ENCODE measurements at regions not wholly inside any gene's neighbourhood (a gene's known extent, or its start where the extent isn't known, plus 50 kb on each side); places are given as distances from the start of the nearest gene placed in this dataset.

DNA sequence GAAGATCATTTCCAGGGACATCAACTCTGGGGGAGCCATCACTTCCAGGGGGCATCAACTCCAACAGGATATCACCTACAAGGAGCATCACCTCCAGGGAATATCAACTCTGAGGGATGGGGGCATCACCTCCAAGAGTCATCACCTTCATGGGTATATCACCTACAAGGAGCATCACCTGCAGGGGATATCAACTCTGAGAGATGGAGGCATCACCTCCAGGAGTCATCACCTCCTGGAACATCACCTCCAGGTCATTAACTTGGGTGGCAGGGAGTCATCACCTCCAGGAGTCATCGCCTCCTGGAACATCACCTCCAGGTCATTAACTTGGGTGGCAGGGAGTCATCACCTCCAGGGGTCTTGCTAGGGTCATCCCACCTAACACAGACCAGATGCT, 167.6 kb downstream of the NDUFA10 start:
- no peak overlapping the region for H3K4me2 ChIP-seq (replicated peaks; ENCODE audit: extremely low read depth, low read length, poor library complexity, severe bottlenecking)
- no peak overlapping the region for H3K27ac Mint-ChIP-seq
- no peak for DNase-seq
- H3K36me3 Mint-ChIP-seq: no peaks in the 10 kb centered on the region
- no peak overlapping the region for H3K4me3 ChIP-seq (replicated peaks in 1 of 3; ENCODE audit: low read depth in 2 of 3, low read length in 3 of 3)
- no peaks in the 10 kb centered on the region for H3K79me2 ChIP-seq (ENCODE audit: insufficient read depth, low read length)
- peaks cover 11 to 38% (median 29%) of the 10 kb centered on the region in 3 donors for H3K27me3 Mint-ChIP-seq (ENCODE audit: low read depth in 3 of 3)
- H3K27me3 ChIP-seq (ENCODE audit: control insufficient read depth in 2 of 2, insufficient read depth in 2 of 2, low read length in 2 of 2): peaks cover 7% of the 10 kb centered on the region in 2 donors
- no peaks in the 10 kb centered on the region for H3K36me3 ChIP-seq (replicated peaks in 1 of 2; ENCODE audit: control insufficient read depth in 1 of 2, insufficient read depth in 2 of 2, low read length in 2 of 2)
- H3K9me3 Mint-ChIP-seq: peaks cover 0 to 11% (median 4%) of the 10 kb centered on the region in 7 donors
- no peak overlapping the region for H3K4me3 Mint-ChIP-seq
- no peak overlapping the region for H3K27ac ChIP-seq (ENCODE audit: low read depth in 1 of 2, low read length in 2 of 2)
- H3K9ac ChIP-seq (ENCODE audit: insufficient read depth, low read length, poor library complexity, severe bottlenecking): no peak overlapping the region
- no peaks in the 10 kb centered on the region for H4K20me1 ChIP-seq (ENCODE audit: insufficient read depth, low read length)
- TF ChIP-seq, protein P1, sequence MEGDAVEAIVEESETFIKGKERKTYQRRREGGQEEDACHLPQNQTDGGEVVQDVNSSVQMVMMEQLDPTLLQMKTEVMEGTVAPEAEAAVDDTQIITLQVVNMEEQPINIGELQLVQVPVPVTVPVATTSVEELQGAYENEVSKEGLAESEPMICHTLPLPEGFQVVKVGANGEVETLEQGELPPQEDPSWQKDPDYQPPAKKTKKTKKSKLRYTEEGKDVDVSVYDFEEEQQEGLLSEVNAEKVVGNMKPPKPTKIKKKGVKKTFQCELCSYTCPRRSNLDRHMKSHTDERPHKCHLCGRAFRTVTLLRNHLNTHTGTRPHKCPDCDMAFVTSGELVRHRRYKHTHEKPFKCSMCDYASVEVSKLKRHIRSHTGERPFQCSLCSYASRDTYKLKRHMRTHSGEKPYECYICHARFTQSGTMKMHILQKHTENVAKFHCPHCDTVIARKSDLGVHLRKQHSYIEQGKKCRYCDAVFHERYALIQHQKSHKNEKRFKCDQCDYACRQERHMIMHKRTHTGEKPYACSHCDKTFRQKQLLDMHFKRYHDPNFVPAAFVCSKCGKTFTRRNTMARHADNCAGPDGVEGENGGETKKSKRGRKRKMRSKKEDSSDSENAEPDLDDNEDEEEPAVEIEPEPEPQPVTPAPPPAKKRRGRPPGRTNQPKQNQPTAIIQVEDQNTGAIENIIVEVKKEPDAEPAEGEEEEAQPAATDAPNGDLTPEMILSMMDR (IDR thresholded peaks at IDR 0.05): no peak
- H2AFZ ChIP-seq (ENCODE audit: insufficient read depth, low read depth, low read length, poor library complexity, severe bottlenecking): no peak overlapping the region
- H3K4me1 ChIP-seq (ENCODE audit: control insufficient read depth in 1 of 2, insufficient read depth in 2 of 2, low read length in 2 of 2): no peaks in the 10 kb centered on the region
- no CpG with 5 or more reads among the region's 1 CpG for WGBS (ENCODE audit: insufficient coverage)
- H3K9me3 ChIP-seq (replicated peaks in 1 of 2; ENCODE audit: control insufficient read depth in 1 of 2, insufficient read depth in 1 of 2, low read length in 2 of 2): no peaks in the 10 kb centered on the region
- peaks cover 8% of the 10 kb centered on the region for H3K4me1 Mint-ChIP-seq
- intact Hi-C loops (cut with micrococcal nuclease): no loop called here

DNA sequence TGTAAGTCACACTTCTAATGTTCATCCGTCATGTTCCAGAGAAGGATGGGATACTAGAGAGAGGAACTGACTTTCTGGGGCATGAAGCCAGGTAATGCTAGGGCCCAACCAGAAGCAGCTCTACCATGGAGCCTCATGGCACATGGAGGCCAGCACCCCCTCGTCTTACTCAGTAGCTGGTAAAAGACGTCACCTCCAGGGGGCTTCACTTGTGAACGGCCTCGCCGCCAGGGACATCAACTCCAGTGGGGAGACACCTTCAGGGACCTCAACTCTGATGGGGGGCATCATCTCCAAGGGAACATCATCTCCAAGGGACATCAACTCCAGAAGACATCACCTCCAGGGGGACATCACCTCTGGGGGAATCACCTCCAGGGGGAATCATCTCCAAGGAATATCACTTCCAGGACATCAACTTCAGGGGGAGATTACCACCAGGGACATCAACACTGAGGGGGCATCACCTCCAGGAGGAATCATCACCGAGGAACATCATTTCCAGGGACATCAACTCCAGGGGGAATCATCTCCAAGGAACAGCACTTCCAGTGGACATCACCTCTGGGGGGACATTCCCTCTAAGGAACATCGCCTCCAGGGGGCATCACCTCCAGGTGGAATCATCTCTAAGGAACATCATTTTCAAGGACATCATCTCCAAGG, 168.4 kb downstream of the NDUFA10 start:
- no peaks in the 10 kb centered on the region for H3K4me1 ChIP-seq (ENCODE audit: control insufficient read depth in 1 of 2, insufficient read depth in 2 of 2, low read length in 2 of 2)

More for the DNA sequence above, 168.4 kb downstream of the NDUFA10 start:
- Histone ChIP-seq H3K27ac (ENCODE audit: low read depth in 1 of 2, low read length in 2 of 2) (no peak overlapping the region), H3K27me3 (ENCODE audit: control insufficient read depth in 2 of 2, insufficient read depth in 2 of 2, low read length in 2 of 2) (peaks cover 7% of the 10 kb centered on the region in 2 donors), H3K4me3 (replicated peaks in 1 of 3; ENCODE audit: low read depth in 2 of 3, low read length in 3 of 3) (no peak overlapping the region), H3K9me3 (replicated peaks in 1 of 2; ENCODE audit: control insufficient read depth in 1 of 2, insufficient read depth in 1 of 2, low read length in 2 of 2) (peaks cover 0 to 6% of the 10 kb centered on the region in 2 donors), H3K79me2 (ENCODE audit: insufficient read depth, low read length) (no peaks in the 10 kb centered on the region), H2AFZ (ENCODE audit: insufficient read depth, low read depth, low read length, poor library complexity, severe bottlenecking) (no peak overlapping the region), H3K4me2 (replicated peaks; ENCODE audit: extremely low read depth, low read length, poor library complexity, severe bottlenecking) (no peak overlapping the region), H3K9ac (ENCODE audit: insufficient read depth, low read length, poor library complexity, severe bottlenecking) (no peak overlapping the region), H4K20me1 (ENCODE audit: insufficient read depth, low read length) (no peaks in the 10 kb centered on the region), H3K36me3 (replicated peaks in 1 of 2; ENCODE audit: control insufficient read depth in 1 of 2, insufficient read depth in 2 of 2, low read length in 2 of 2) (no peaks in the 10 kb centered on the region)
- TF ChIP-seq, protein P1 (IDR thresholded peaks at IDR 0.05): no peak
- Mint-ChIP-seq H3K36me3 (no peaks in the 10 kb centered on the region), H3K27me3 (ENCODE audit: low read depth in 3 of 3) (peaks cover 13 to 36% (median 28%) of the 10 kb centered on the region in 3 donors), H3K4me3 (no peak overlapping the region), H3K9me3 (peaks cover 0 to 12% (median 8%) of the 10 kb centered on the region in 7 donors), H3K27ac (no peak overlapping the region), H3K4me1 (peaks cover 8% of the 10 kb centered on the region)
- intact Hi-C loops (cut with micrococcal nuclease): no loop called here
- DNase-seq: no peak
- WGBS (ENCODE audit: insufficient coverage): 96% methylated on average over 8 of the region's 8 CpGs
